Neutrophil (primary cell): ENCODE measurements at regions not wholly inside any gene's neighbourhood (a gene's known extent, or its start where the extent isn't known, plus 50 kb on each side); places are given as distances from the start of the nearest gene placed in this dataset.

Source experiments
- H3K27ac ChIP-seq: fragments of 200-600 bp; sonication (generic); 2 replicates; pipeline ENCODE4 v1.5.1; 2016; ENCODE audit warnings: mild to moderate bottlenecking, moderate library complexity
- H3K27me3 ChIP-seq: fragments of 200-600 bp; sonication (generic); 2 replicates; pipeline ENCODE4 v1.6.0; 2016; ENCODE audit warnings: mild to moderate bottlenecking
- H3K36me3 ChIP-seq: fragments of 200-600 bp; sonication (generic); 2 replicates; pipeline ENCODE4 v1.5.1; 2017
- H3K4me1 ChIP-seq, 2 experiments: fragments of 200-600 bp in 1 of 2; sonication (generic) in 1 of 2; 1 replicate in 1 of 2; 2 replicates in 1 of 2; pipeline versions ENCODE4 v1.5.1 to v1.6.1; 2013 to 2016; ENCODE audit warnings: low read depth in 1 of 2, low read length in 1 of 2, mild to moderate bottlenecking in 1 of 2, moderate library complexity in 1 of 2; ENCODE audit not compliant: control insufficient read depth in 1 of 2, insufficient read depth in 1 of 2
- H3K4me3 ChIP-seq, 2 experiments: fragments of 200-600 bp in 1 of 2; sonication (generic) in 1 of 2; 1 replicate in 1 of 2; 2 replicates in 1 of 2; pipeline ENCODE4 v1.5.1; 2013 to 2016; ENCODE audit warnings: low read depth in 1 of 2, low read length in 1 of 2, mild to moderate bottlenecking in 1 of 2, moderate library complexity in 1 of 2
- H3K9me3 ChIP-seq: fragments of 200-600 bp; sonication (generic); 2 replicates; pipeline ENCODE4 v1.5.1; 2016
- CTCF ChIP-seq: fragments of 200-600 bp; sonication (generic); IDR thresholded peaks from 2 replicates; pipeline ENCODE4 v1.5.1; 2016; ENCODE audit warnings: antibody characterized with exemption

- Histone ChIP-seq H3K27ac (no peak overlapping the region), H3K4me1 (no peaks in the 10 kb centered on the region), H3K36me3 (no peaks in the 10 kb centered on the region), H3K9me3 (no peaks in the 10 kb centered on the region), H3K4me3 (no peak overlapping the region), H3K27me3 (peaks cover 56% of the 10 kb centered on the region)
- TF ChIP-seq CTCF: no peak
Observed at GRCh38 chr7:66507764-66508296, 120.9 kb upstream of the KCTD7 start.

GRCh38 chr7:66508431-66508830, 120.2 kb upstream of the KCTD7 start:
- no peak overlapping the region for H3K27ac ChIP-seq
- H3K27me3 ChIP-seq: peaks cover 56% of the 10 kb centered on the region
- H3K4me3 ChIP-seq: no peak overlapping the region
- no peaks in the 10 kb centered on the region for H3K36me3 ChIP-seq
- no peaks in the 10 kb centered on the region for H3K4me1 ChIP-seq
- no peaks in the 10 kb centered on the region for H3K9me3 ChIP-seq
- TF ChIP-seq CTCF: no peak

GRCh38 chr7:66514050-66514449, 114.6 kb upstream of the KCTD7 start:
- no peaks in the 10 kb centered on the region for H3K9me3 ChIP-seq
- no peak for TF ChIP-seq CTCF

GRCh38 chr7:66517212-66517909, 111.3 kb upstream of the KCTD7 start:
- no peaks in the 10 kb centered on the region for H3K4me1 ChIP-seq
- no peak overlapping the region for H3K27ac ChIP-seq
- H3K36me3 ChIP-seq: no peaks in the 10 kb centered on the region
- peaks cover 4% of the 10 kb centered on the region for H3K27me3 ChIP-seq
- TF ChIP-seq CTCF: no peak
- no peaks in the 10 kb centered on the region for H3K9me3 ChIP-seq
- no peak overlapping the region for H3K4me3 ChIP-seq

More at GRCh38 chr7:66514050-66514449, 114.6 kb upstream of the KCTD7 start:
- Histone ChIP-seq H3K4me3 (no peak overlapping the region), H3K4me1 (no peaks in the 10 kb centered on the region), H3K27ac (no peak overlapping the region), H3K27me3 (peaks cover 8% of the 10 kb centered on the region), H3K36me3 (no peaks in the 10 kb centered on the region)

GRCh38 chr7:66518151-66518691, 110.5 kb upstream of the KCTD7 start:
- Histone ChIP-seq H3K4me1 (no peaks in the 10 kb centered on the region), H3K36me3 (no peaks in the 10 kb centered on the region), H3K27ac (no peak overlapping the region), H3K27me3 (peaks cover 4% of the 10 kb centered on the region), H3K4me3 (no peak overlapping the region), H3K9me3 (no peaks in the 10 kb centered on the region)
- TF ChIP-seq CTCF: no peak
